T47D (cell line): ENCODE measurements at regions not wholly inside any gene's neighbourhood (a gene's known extent, or its start where the extent isn't known, plus 50 kb on each side); places are given as distances from the start of the nearest gene placed in this dataset.
"Not testable (repeated sequence)": the region's sequence is repeated elsewhere in the genome, so short reads cannot be mapped to it uniquely, and the experiment has no call there.

Source experiments
- DNase-seq, 2 experiments: peaks; one replicate each; pipeline versions ENCODE4 v3.0.0 to v3.0.0-alpha.2; 2011 to 2012; ENCODE audit warnings: low read depth in 1 of 2, low spot score in 1 of 2
- JUND ChIP-seq: IDR thresholded peaks from 2 replicates; pipeline ENCODE4 v1.6.1; 2012; ENCODE audit warnings: low read depth
- in situ Hi-C: cut with HindIII; loops from 2 replicates; pipeline ENCODE4 v1.10.0; 2016; ENCODE audit warnings: low sequenced_read_pairs, low pct_unique_long_range_greater_than_20kb

- TF ChIP-seq JUND, result no peak
- in situ Hi-C loops, result no loop called here
- no peak for DNase-seq
Observed at GRCh38 chr7:16369855-16370254, 51.5 kb downstream of the CRPPA start.

GRCh38 chr7:16369309-16369708 lies 52.0 kb downstream of the CRPPA start:
- DNase-seq, in situ Hi-C loops: not testable (repeated sequence)

GRCh38 chr7:16368885-16369284 lies 52.5 kb downstream of the CRPPA start:
- no peak for TF ChIP-seq JUND
- no peak for DNase-seq
- in situ Hi-C loops, result no loop called here

GRCh38 chr7:16367115-16367514 lies 54.2 kb downstream of the CRPPA start:
- in situ Hi-C loops, result no loop called here
- no peak for TF ChIP-seq JUND
- no peak for DNase-seq

- in situ Hi-C loops, result no loop called here
- no peak for TF ChIP-seq JUND
- no peak for DNase-seq
Observed at GRCh38 chr7:16365952-16366351, 55.4 kb downstream of the CRPPA start.

- in situ Hi-C loops, result no loop called here
- TF ChIP-seq JUND, result 0 out of 2 replicates have a peak, but pooled peaks have one; percentile 26
- DNase-seq, result peak in 1 of 2 experiments; percentile 73
Observed at GRCh38 chr7:16365177-16365576, 56.2 kb downstream of the CRPPA start.

GRCh38 chr7:16359216-16359615 lies 62.1 kb downstream of the CRPPA start:
- DNase-seq, result no peak
- in situ Hi-C loops, result no loop called here
- no peak for TF ChIP-seq JUND

GRCh38 chr7:16357921-16358320 lies 63.4 kb downstream of the CRPPA start:
- in situ Hi-C loops, result no loop called here
- peak; percentile 26; the same call in 1 of the 2 replicates for TF ChIP-seq JUND
- DNase-seq, result peak; percentile 64 to 90

- no peak for TF ChIP-seq JUND
- no peak for DNase-seq
- in situ Hi-C loops, result no loop called here
Observed at GRCh38 chr7:16357474-16357873, 63.9 kb downstream of the CRPPA start.

- TF ChIP-seq JUND, result no peak
- in situ Hi-C loops, result no loop called here
- no peak for DNase-seq
Observed at GRCh38 chr7:16356301-16356958, 64.9 kb downstream of the CRPPA start.

- in situ Hi-C loops, result no loop called here
- TF ChIP-seq JUND, result no peak
- no peak for DNase-seq
Observed at GRCh38 chr7:16354573-16354972, 66.8 kb downstream of the CRPPA start.

- no peak for DNase-seq
Observed at GRCh38 chr7:16353226-16353625, 68.1 kb downstream of the CRPPA start.

GRCh38 chr7:16350634-16351033 lies 70.7 kb downstream of the CRPPA start:
- in situ Hi-C loops, result no loop called here
- DNase-seq, result no peak
- no peak for TF ChIP-seq JUND

More at GRCh38 chr7:16353226-16353625, 68.1 kb downstream of the CRPPA start:
- no peak for TF ChIP-seq JUND
- in situ Hi-C loops, result no loop called here

GRCh38 chr7:16348251-16348650 lies 73.1 kb downstream of the CRPPA start:
- no peak for TF ChIP-seq JUND
- no peak for DNase-seq
- in situ Hi-C loops, result no loop called here
